Natural killer cell (primary cell): ENCODE measurements at regions not wholly inside any gene's neighbourhood (a gene's known extent, or its start where the extent isn't known, plus 50 kb on each side); places are given as distances from the start of the nearest gene placed in this dataset.
"Not testable (repeated sequence)": the region's sequence is repeated elsewhere in the genome, so short reads cannot be mapped to it uniquely, and the experiment has no call there.

ENCODE experiments used
- ATAC-seq, 3 donors: fragments of 150-1000 bp in 2 of 3; fragments of 200-7000 bp in 1 of 3; cut with Tn5 transposase; 1 replicate in 1 of 3; 2 replicates in 2 of 3; pipeline ENCODE4 v1.10.0; 2021; ENCODE audit warnings: mild to moderate bottlenecking in 2 of 3, moderate library complexity in 2 of 3
- DNase-seq, 2 donors: peaks; one replicate each; pipeline versions ENCODE4 v3.0.0 to v3.0.0-alpha.2; 2013 to 2021; ENCODE audit warnings: mixed read lengths in 1 of 2
- H3K27ac ChIP-seq: one replicate; pipeline ENCODE4 v1.5.1; 2013; ENCODE audit warnings: mild to moderate bottlenecking, low read length
- H3K27me3 ChIP-seq: one replicate; pipeline ENCODE4 v1.6.1; 2013; ENCODE audit warnings: low read length; ENCODE audit not compliant: control insufficient read depth, insufficient read depth
- H3K36me3 ChIP-seq: one replicate; pipeline ENCODE4 v1.6.1; 2013; ENCODE audit warnings: low read length; ENCODE audit not compliant: control insufficient read depth, insufficient read depth
- H3K4me1 ChIP-seq: one replicate; pipeline ENCODE4 v1.6.1; 2013; ENCODE audit warnings: low read length; ENCODE audit not compliant: control insufficient read depth, insufficient read depth
- H3K4me3 ChIP-seq: one replicate; pipeline ENCODE4 v1.5.1; 2013; ENCODE audit warnings: low read length
- H3K9me3 ChIP-seq: one replicate; pipeline ENCODE4 v1.6.1; 2013; ENCODE audit warnings: low read length; ENCODE audit not compliant: control insufficient read depth, insufficient read depth
- H3K27ac Mint-ChIP-seq, 2 donors: one replicate each; pipeline ENCODE4 v1.8.0; 2022; ENCODE audit warnings: mild to moderate bottlenecking in 2 of 2, mixed read lengths in 2 of 2, moderate library complexity in 1 of 2
- H3K27me3 Mint-ChIP-seq, 2 donors: one replicate each; pipeline ENCODE4 v1.8.0; 2022; ENCODE audit warnings: low read depth in 2 of 2, mixed read lengths in 2 of 2
- H3K36me3 Mint-ChIP-seq: one replicate; pipeline ENCODE4 v1.8.0; 2022; ENCODE audit warnings: mixed read lengths
- H3K4me1 Mint-ChIP-seq, 2 donors: one replicate each; pipeline ENCODE4 v1.8.0; 2022; ENCODE audit warnings: mixed read lengths in 2 of 2
- H3K4me3 Mint-ChIP-seq: one replicate; pipeline ENCODE4 v1.8.0; 2022; ENCODE audit warnings: mild to moderate bottlenecking, moderate library complexity, mixed read lengths
- H3K9me3 Mint-ChIP-seq, 2 donors: one replicate each; pipeline ENCODE4 v1.8.0; 2022; ENCODE audit warnings: mixed read lengths in 2 of 2
- WGBS: methylation state at CpG from one replicate; pipeline ENCODE4 v1.1.7; 2013; ENCODE audit warnings: missing lambda C conversion rate; ENCODE audit not compliant: insufficient coverage; 5-methylcytosine and 5-hydroxymethylcytosine counted together
- intact Hi-C: fragments of 100-400 bp; cut with micrococcal nuclease; formaldehyde crosslinking; loops from one replicate; pipeline ENCODE4 v1.14.2; 2022
- TF ChIP-seq, protein P1 (sequence below): fragments of 200-600 bp; IDR thresholded peaks from one replicate; pipeline ENCODE4 v1.8.0; 2022; ENCODE audit warnings: antibody characterized with exemption

DNA sequence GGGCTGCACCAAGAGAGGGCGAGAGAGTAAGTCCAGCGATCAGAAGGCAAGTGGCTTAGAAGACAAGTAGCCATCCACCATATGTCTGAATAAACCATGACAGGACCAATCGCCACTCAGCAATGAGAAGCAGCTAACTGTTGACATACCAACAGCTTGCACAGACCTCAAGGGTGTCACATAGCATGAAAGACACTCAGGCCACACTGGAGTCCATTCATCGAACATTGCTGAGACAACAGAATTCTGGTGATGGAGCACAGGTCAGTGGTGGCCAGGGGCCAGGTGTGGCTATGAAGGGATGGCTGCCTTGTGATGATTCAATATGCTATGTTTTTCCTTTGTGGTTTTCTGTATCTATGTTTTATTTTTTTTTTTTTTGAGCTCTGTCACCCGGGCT is 236.2 kb upstream of the FRG2C start:
- not testable (repeated sequence) for H3K4me1 ChIP-seq, H3K27ac Mint-ChIP-seq, H3K4me3 ChIP-seq, ATAC-seq, H3K9me3 Mint-ChIP-seq, H3K27me3 Mint-ChIP-seq, DNase-seq, H3K4me1 Mint-ChIP-seq, H3K27ac ChIP-seq, H3K4me3 Mint-ChIP-seq, H3K36me3 ChIP-seq, H3K9me3 ChIP-seq, H3K36me3 Mint-ChIP-seq, H3K27me3 ChIP-seq
- intact Hi-C loops = loop anchor here (2.0 kb wide), 1 partner anchor 235 kb away; no protein-coding TSS in a partner anchor
- 87% methylated on average over 5 of the region's 5 CpGs for WGBS

DNA sequence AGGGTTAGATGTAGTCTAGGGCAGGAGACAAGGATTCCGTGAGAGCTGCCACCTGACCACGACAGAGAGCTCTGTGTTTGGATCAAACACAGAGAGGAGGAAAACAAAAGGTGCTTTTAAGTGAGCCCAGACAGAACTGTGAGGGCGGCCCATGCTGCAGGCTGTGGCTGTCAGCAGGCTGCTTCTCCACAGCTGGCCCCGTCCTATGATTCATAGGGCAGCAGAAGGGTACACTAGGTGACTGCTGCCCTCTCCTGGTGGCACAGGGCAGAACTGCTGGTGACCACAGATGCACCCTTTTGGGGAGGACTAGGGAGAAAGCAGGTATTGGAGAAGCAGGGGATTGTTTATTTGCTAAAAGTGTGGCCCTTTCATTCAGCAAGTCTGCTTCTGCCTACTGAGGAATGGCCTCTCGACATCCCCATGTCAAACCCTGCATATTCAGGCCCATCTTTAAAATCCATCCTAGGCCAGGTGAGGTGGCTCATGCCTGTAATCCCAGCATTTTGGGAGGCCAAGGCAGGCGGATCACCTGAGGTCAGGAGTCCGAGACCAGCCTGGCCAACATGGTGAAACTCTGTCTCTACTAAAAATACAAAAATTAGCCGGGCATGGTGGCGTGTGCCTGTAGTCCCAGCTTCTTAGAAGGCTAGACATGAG is 234.4 kb upstream of the FRG2C start:
- not testable (repeated sequence) for H3K4me1 Mint-ChIP-seq, H3K27me3 ChIP-seq, H3K27ac ChIP-seq, H3K9me3 ChIP-seq, H3K36me3 ChIP-seq, H3K4me1 ChIP-seq, H3K27me3 Mint-ChIP-seq, H3K4me3 ChIP-seq, H3K4me3 Mint-ChIP-seq, H3K9me3 Mint-ChIP-seq, H3K36me3 Mint-ChIP-seq
- peak in 2 of 3 donors; percentile 36 to 64 for ATAC-seq
- 67% methylated on average over 9 of the region's 9 CpGs for WGBS
- TF ChIP-seq, protein P1, sequence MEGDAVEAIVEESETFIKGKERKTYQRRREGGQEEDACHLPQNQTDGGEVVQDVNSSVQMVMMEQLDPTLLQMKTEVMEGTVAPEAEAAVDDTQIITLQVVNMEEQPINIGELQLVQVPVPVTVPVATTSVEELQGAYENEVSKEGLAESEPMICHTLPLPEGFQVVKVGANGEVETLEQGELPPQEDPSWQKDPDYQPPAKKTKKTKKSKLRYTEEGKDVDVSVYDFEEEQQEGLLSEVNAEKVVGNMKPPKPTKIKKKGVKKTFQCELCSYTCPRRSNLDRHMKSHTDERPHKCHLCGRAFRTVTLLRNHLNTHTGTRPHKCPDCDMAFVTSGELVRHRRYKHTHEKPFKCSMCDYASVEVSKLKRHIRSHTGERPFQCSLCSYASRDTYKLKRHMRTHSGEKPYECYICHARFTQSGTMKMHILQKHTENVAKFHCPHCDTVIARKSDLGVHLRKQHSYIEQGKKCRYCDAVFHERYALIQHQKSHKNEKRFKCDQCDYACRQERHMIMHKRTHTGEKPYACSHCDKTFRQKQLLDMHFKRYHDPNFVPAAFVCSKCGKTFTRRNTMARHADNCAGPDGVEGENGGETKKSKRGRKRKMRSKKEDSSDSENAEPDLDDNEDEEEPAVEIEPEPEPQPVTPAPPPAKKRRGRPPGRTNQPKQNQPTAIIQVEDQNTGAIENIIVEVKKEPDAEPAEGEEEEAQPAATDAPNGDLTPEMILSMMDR = peak; percentile 68
- intact Hi-C loops = loop anchor here (2.0 kb wide), 1 partner anchor 237 kb away; no protein-coding TSS in a partner anchor
- H3K27ac Mint-ChIP-seq = peak overlapping the region in 1 of 2 donors; percentile 61
- peak; percentile 49 to 79 for DNase-seq

DNA sequence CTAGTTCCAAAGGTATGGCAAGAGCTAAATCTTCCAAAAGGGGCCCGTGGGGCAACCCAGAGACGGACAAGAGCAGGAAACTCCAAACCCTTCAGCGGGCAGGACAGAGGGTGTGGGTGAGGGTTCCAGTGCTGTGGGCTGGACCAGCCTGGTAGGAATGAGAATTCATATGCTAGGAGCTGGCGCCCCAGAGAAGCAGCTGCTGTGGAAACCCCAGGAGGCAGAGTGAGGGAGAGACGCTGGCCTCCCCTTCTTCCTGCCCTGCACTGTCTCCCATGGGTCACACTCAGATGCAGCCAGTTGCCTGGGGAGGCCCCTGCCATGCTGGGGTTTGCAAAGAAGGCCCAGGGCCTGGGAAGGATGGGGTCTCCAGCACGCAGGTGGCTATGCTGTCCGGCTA is 233.7 kb upstream of the FRG2C start:
- H3K4me3 Mint-ChIP-seq, intact Hi-C loops, ATAC-seq, H3K27ac ChIP-seq, H3K36me3 Mint-ChIP-seq, H3K27me3 Mint-ChIP-seq, H3K9me3 ChIP-seq, DNase-seq, H3K36me3 ChIP-seq, H3K4me1 ChIP-seq, H3K27me3 ChIP-seq, H3K9me3 Mint-ChIP-seq, H3K4me3 ChIP-seq: not testable (repeated sequence)
- H3K27ac Mint-ChIP-seq = peak overlapping the region in 1 of 2 donors; percentile 61
- H3K4me1 Mint-ChIP-seq = peaks cover 7 to 10% of the 10 kb centered on the region in 2 donors
- WGBS = 93% methylated on average over 7 of the region's 7 CpGs

DNA sequence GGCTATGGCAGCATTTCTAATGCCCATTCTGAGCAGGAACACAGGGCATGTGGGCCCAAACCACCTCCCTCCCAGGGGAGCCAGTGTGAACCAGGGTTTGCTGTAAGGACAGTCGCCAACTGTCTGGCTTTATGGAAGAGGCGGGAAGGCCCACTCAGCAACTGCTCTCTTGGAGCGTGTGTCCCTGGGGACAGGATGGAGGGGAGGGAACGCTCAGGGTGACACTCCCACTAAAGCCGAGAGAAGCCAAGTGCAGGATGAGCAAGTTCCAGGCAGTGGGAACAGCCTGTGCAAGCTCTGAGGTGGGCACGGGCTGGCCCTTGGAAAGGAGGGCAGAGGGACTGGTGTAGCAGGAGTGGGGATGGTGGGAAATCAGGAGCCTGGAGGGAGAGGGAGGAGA is 233.0 kb upstream of the FRG2C start:
- H3K36me3 Mint-ChIP-seq, H3K4me3 ChIP-seq, H3K27me3 ChIP-seq, H3K4me1 ChIP-seq, H3K9me3 ChIP-seq, H3K4me3 Mint-ChIP-seq, H3K36me3 ChIP-seq, H3K9me3 Mint-ChIP-seq, DNase-seq, ATAC-seq, H3K27ac ChIP-seq, H3K27me3 Mint-ChIP-seq, H3K27ac Mint-ChIP-seq, intact Hi-C loops: not testable (repeated sequence)
- peaks cover 9 to 13% of the 10 kb centered on the region in 2 donors for H3K4me1 Mint-ChIP-seq
- 92% methylated on average over 6 of the region's 6 CpGs for WGBS

DNA sequence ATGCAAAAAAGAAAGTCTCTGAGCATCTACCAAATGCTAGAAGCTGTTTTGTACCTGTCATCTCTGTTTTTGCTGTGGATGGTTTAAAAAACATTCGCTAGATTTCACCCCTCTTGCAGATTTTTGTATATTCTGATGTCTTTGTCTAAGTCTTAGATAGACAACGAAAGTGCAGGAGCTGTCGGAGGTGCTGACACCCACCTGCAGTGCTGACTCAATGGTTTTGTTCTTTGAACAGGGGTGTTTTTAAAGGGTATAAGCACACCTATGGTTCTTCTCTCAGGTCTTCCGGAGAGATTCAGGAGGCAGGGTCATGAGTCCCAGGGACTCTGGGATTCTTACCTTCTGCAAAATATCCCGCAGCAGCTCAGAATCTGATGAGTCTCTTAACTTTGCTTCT is 231.7 kb upstream of the FRG2C start:
- H3K27ac Mint-ChIP-seq, H3K27ac ChIP-seq, H3K9me3 Mint-ChIP-seq, H3K36me3 ChIP-seq, ATAC-seq, H3K27me3 Mint-ChIP-seq, H3K4me3 ChIP-seq, H3K27me3 ChIP-seq, H3K36me3 Mint-ChIP-seq, H3K4me3 Mint-ChIP-seq, intact Hi-C loops, H3K9me3 ChIP-seq, DNase-seq: not testable (repeated sequence)
- peaks cover 13 to 16% of the 10 kb centered on the region in 2 donors for H3K4me1 Mint-ChIP-seq
- peaks cover 11% of the 10 kb centered on the region for H3K4me1 ChIP-seq
- 96% methylated on average over 3 of the region's 5 CpGs for WGBS

DNA sequence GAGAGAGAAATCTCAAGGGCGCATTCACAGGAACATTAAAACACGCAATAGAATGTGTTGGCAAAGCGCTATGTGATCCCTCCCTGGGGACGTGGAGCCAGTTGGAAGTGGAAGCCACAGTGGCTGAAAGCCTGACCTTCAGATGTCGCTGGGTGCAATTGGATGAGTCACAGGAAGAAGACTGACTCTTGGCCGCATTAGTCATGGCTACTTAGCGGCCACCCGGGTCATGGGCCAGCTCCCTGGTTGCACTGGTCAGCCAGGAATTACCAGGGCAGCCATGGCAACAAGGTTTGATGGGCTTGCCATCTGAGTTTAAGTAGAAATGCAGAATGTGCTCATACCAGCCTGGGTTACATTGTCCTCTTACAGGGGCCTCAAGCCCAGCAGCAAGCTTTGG is 231.2 kb upstream of the FRG2C start:
- H3K36me3 Mint-ChIP-seq, H3K4me3 Mint-ChIP-seq, H3K27ac Mint-ChIP-seq, H3K9me3 ChIP-seq, intact Hi-C loops, ATAC-seq, H3K27me3 Mint-ChIP-seq, H3K4me3 ChIP-seq, H3K27me3 ChIP-seq, H3K27ac ChIP-seq, H3K9me3 Mint-ChIP-seq, H3K36me3 ChIP-seq: not testable (repeated sequence)
- DNase-seq = peak in 1 of 2 donors; percentile 4
- 96% methylated on average over 8 of the region's 8 CpGs for WGBS
- peaks cover 11% of the 10 kb centered on the region for H3K4me1 ChIP-seq
- H3K4me1 Mint-ChIP-seq = peaks cover 13 to 16% of the 10 kb centered on the region in 2 donors

DNA sequence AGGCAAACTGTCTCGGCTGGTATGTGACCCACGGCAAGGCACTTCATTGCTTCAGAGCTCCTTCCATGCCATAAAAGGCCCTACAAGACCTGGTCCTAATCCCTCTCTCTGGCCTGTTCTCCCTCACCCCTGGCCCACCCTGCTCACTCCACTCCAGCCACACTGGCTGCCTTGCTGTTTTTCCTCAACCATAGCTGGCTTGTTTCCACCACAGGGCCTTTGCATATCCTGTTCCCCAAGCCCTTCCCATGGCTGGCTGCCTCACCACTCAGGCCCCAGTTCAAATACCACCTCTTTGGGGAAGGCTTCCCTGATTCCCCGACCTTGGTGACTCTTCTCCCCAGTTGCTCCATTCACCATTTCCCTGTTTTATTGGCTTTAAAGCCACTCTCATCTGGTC is 230.8 kb upstream of the FRG2C start:
- intact Hi-C loops, H3K4me3 ChIP-seq, H3K27me3 ChIP-seq, H3K27ac ChIP-seq, H3K27me3 Mint-ChIP-seq, H3K4me3 Mint-ChIP-seq, ATAC-seq, H3K9me3 Mint-ChIP-seq, H3K36me3 Mint-ChIP-seq, DNase-seq, H3K9me3 ChIP-seq, H3K36me3 ChIP-seq: not testable (repeated sequence)
- Mint-ChIP-seq H3K4me1 (peaks cover 13 to 16% of the 10 kb centered on the region in 2 donors), H3K27ac (peak overlapping the region; percentile 95 to 97)
- peaks cover 11% of the 10 kb centered on the region for H3K4me1 ChIP-seq
- WGBS = 96% methylated on average over 3 of the region's 3 CpGs
